ENCODE measurements at regions not wholly inside any gene's neighbourhood (a gene's known extent, or its start where the extent isn't known, plus 50 kb on each side); places are given as distances from the start of the nearest gene placed in this dataset.

GRCh38 chr2:10204326-10205161, 82.0 kb downstream of the RRM2 start:
- H3K27ac ChIP-seq (ENCODE audit: low read depth, low read length): no peak overlapping the region
- DNase-seq (ENCODE audit: low read depth, low spot score): no peak
- no peaks in the 10 kb centered on the region for H3K4me1 ChIP-seq (ENCODE audit: control insufficient read depth in 1 of 2, insufficient read depth in 2 of 2, low read length in 2 of 2)
- H2AFZ ChIP-seq (ENCODE audit: low read depth, low read length, poor library complexity, severe bottlenecking): no peak overlapping the region
- H3K9ac ChIP-seq (ENCODE audit: low read length): no peak overlapping the region
- no TSS peak for BruUV-seq (replicated peaks)
- no peaks in the 10 kb centered on the region for H3K36me3 ChIP-seq (ENCODE audit: control insufficient read depth in 1 of 2, insufficient read depth in 2 of 2, low read length in 2 of 2)
- H3K4me2 ChIP-seq (ENCODE audit: low read length): no peak overlapping the region
- no peaks in the 10 kb centered on the region for H3K9me2 ChIP-seq (ENCODE audit: insufficient read depth)
- intact Hi-C loops (cut with micrococcal nuclease): no loop called here
- ChIA-PET RAD21 (ENCODE audit: low non-redundant PET in 1 of 2, low total read pairs in 2 of 2, uncharacterized antibody in 2 of 2, unreplicated experiment in 2 of 2) (no interaction called here), CTCF (no interaction called here), POLR2A (no interaction called here)
- no peaks in the 10 kb centered on the region for H4K20me1 ChIP-seq (ENCODE audit: insufficient read depth)
- H3K4me3 ChIP-seq (replicated peaks in 1 of 2; ENCODE audit: low read depth in 1 of 2, low read length in 2 of 2): no peak overlapping the region
- H3K9me3 ChIP-seq (ENCODE audit: control insufficient read depth in 1 of 2, insufficient read depth in 1 of 2, low read depth in 1 of 2, low read length in 2 of 2): no peaks in the 10 kb centered on the region
- no peaks in the 10 kb centered on the region for H3K27me3 ChIP-seq (ENCODE audit: insufficient read depth, low read length)
- H3K79me2 ChIP-seq (ENCODE audit: insufficient read depth, low read length): no peaks in the 10 kb centered on the region
- TF ChIP-seq EZH2 (IDR thresholded peaks at IDR 0.05): no peak
- TF ChIP-seq REST (IDR thresholded peaks at IDR 0.05; ENCODE audit: low read depth): no peak
- TF ChIP-seq TCF7L2 (IDR thresholded peaks at IDR 0.05; ENCODE audit: borderline replicate concordance, extremely low read depth, insufficient read depth, insufficient read length): no peak
- no peak for ATAC-seq

- no TSS peak for BruUV-seq (replicated peaks)
- Histone ChIP-seq H3K9me3 (ENCODE audit: control insufficient read depth in 1 of 2, insufficient read depth in 1 of 2, low read depth in 1 of 2, low read length in 2 of 2) (no peaks in the 10 kb centered on the region), H3K4me1 (ENCODE audit: control insufficient read depth in 1 of 2, insufficient read depth in 2 of 2, low read length in 2 of 2) (no peaks in the 10 kb centered on the region), H3K79me2 (ENCODE audit: insufficient read depth, low read length) (no peaks in the 10 kb centered on the region), H3K27me3 (ENCODE audit: insufficient read depth, low read length) (no peaks in the 10 kb centered on the region), H3K27ac (ENCODE audit: low read depth, low read length) (no peak overlapping the region), H3K9me2 (ENCODE audit: insufficient read depth) (no peaks in the 10 kb centered on the region), H3K4me3 (replicated peaks in 1 of 2; ENCODE audit: low read depth in 1 of 2, low read length in 2 of 2) (no peak overlapping the region), H3K36me3 (ENCODE audit: control insufficient read depth in 1 of 2, insufficient read depth in 2 of 2, low read length in 2 of 2) (no peaks in the 10 kb centered on the region), H3K4me2 (ENCODE audit: low read length) (no peak overlapping the region), H3K9ac (ENCODE audit: low read length) (no peak overlapping the region), H2AFZ (ENCODE audit: low read depth, low read length, poor library complexity, severe bottlenecking) (no peak overlapping the region), H4K20me1 (ENCODE audit: insufficient read depth) (no peaks in the 10 kb centered on the region)
- ATAC-seq: no peak
- ChIA-PET CTCF (no interaction called here), RAD21 (ENCODE audit: low non-redundant PET in 1 of 2, low total read pairs in 2 of 2, uncharacterized antibody in 2 of 2, unreplicated experiment in 2 of 2) (no interaction called here), POLR2A (no interaction called here)
- intact Hi-C loops (cut with micrococcal nuclease): no loop called here
- DNase-seq (ENCODE audit: low read depth, low spot score): no peak
- TF ChIP-seq YY1 (IDR thresholded peaks at IDR 0.05; ENCODE audit: extremely low read depth, insufficient replicate concordance, low read depth, low read length) (no peak), ZNF274 (IDR thresholded peaks at IDR 0.05; ENCODE audit: low read depth, low read length) (no peak), ATF3 (IDR thresholded peaks at IDR 0.05) (no peak), RAD21 (IDR thresholded peaks at IDR 0.05; ENCODE audit: low read depth) (no peak), EZH2phosphoT487 (IDR thresholded peaks at IDR 0.05; ENCODE audit: borderline replicate concordance) (no peak), TCF7L2 (IDR thresholded peaks at IDR 0.05; ENCODE audit: borderline replicate concordance, extremely low read depth, insufficient read depth, insufficient read length) (no peak), MAX (IDR thresholded peaks at IDR 0.05) (no peak), ELF1 (IDR thresholded peaks at IDR 0.05; ENCODE audit: borderline replicate concordance, low read depth) (no peak), POLR2AphosphoS5 (IDR thresholded peaks at IDR 0.05; ENCODE audit: low read depth, low read length) (no peak), ZFX (IDR thresholded peaks at IDR 0.05) (no peak), FOSL1 (IDR thresholded peaks at IDR 0.05; ENCODE audit: low read depth) (no peak), ZBTB33 (IDR thresholded peaks at IDR 0.05; ENCODE audit: extremely low read depth, insufficient replicate concordance, low read length) (no peak)
Observed at GRCh38 chr2:10205162-10205475, 82.6 kb downstream of the RRM2 start.
